GM18520 (cell line): ENCODE measurements at regions not wholly inside any gene's neighbourhood (a gene's known extent, or its start where the extent isn't known, plus 50 kb on each side); places are given as distances from the start of the nearest gene placed in this dataset.

Experiments used
- ATAC-seq: cut with Tn5 transposase; IDR thresholded peaks from one replicate; pipeline ENCODE4 v1.9.1; 2021; ENCODE audit not compliant: unreplicated experiment

DNA sequence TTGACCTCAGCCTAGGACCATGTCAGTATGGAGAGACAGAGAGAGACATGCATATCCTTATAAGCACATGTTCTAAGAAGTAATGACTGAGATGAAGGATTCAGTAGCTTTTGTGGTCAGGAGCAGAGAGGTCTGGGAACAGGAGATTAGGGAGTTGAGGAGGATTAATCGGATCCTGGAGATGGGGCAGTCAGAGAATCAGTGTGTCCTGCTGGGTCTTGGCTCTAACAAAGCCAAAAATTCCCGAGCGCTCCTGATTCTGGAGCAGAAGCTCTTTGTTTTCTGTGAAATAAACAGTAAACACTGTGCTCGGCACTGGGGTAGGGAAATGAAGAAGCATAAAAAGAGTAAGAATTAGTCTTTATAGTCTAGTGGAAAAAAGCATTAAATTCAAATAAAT, 520.0 kb upstream of the CLINT1 start:
- ATAC-seq, result no peak

DNA sequence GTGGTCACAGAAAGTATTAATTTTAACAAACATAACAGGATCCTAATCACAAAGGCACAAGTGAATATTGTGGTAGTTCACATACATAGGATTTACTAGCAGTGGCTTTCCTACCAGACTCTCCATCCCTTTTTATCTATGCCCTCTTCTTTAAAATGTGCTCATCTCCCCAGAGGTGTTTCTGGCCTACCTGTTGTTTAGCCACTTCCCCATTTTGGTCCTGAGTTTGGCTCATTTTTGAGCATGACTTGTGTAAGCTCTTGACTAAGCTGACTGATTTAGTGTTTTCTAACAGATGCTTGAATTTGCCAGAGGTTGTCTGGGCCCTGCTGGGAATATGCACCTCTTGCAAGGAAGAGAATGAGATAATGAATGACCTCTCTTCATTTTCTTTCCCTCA, 517.7 kb upstream of the CLINT1 start:
- no peak for ATAC-seq

- no peak for ATAC-seq
These were observed 516.6 kb upstream of the CLINT1 start for GRCh38 chr5:158375531-158375930.

- ATAC-seq, result no peak
These were observed 514.9 kb upstream of the CLINT1 start for GRCh38 chr5:158373608-158374395.

DNA sequence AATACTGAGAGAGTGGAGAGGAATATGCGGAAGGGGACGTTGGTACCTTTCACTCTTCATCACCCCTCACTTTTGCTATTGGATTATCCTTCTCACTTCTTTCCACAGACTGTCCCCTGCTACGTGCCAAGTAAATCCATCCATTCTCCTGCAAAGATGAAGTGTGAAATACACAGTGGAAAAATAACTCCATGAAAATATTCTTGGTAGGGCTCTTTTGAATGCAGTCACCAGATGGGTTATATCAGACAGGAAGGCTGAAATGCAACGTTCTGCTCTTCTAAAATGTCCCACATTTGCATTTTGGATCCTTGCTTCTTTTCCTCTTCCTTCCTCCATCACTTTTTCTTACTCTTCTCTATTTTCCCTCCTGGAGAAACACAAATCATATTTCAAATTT, 510.3 kb upstream of the CLINT1 start:
- ATAC-seq, result no peak

GRCh38 chr5:158368686-158369085, 509.7 kb upstream of the CLINT1 start:
- ATAC-seq, result no peak

GRCh38 chr5:158364367-158364766, 505.4 kb upstream of the CLINT1 start:
- ATAC-seq, result no peak

DNA sequence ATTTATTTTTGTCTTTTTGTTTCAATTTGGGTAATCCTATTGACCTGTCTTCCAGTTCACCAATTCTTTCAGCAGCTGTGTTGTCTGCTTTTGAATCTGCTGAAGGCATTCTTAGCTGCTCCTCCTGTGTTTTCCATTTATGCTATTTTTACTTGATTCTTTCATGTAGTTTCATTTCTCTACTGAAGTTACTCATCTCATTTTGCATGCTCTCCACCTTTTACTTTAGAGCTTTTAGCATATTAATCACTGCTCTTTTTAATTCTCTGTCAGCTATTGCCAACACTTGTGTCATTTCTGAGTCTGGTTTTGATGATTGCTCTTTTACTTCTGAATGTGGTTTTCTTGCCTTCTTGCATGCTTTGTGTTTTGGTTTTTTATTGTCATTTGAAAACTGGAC, 496.0 kb upstream of the CLINT1 start:
- ATAC-seq, result peak; percentile 48

DNA sequence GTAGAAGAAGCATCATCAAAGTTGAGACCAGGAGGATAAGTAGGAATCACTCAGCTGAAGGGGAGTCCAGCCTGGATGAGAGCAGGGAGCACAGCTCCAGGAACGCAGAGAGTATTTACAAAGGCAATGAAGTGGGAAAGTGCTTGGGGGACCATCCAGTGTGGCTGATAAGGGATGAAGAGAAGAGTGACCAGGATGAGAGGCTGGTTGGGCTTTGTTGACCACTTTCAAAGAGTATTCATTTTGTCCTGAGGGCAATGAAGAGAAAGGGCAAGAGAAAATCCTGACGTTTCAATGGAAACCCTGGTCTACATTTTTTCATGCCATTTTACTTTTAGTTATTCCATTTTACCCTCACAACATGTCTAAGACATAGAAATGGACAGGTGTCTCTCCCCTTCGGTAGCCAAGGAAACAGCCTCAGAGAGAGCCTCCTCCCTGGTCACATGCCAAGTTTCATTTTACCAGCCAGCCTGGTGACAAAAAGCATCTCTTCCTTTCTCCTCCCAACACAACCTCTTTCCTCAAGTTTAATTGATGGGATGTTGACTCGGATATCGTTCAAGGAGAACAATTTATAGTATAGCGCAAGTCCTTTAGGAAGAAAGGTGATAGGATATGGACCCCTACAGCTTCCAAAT, 492.7 kb upstream of the CLINT1 start:
- no peak for ATAC-seq

DNA sequence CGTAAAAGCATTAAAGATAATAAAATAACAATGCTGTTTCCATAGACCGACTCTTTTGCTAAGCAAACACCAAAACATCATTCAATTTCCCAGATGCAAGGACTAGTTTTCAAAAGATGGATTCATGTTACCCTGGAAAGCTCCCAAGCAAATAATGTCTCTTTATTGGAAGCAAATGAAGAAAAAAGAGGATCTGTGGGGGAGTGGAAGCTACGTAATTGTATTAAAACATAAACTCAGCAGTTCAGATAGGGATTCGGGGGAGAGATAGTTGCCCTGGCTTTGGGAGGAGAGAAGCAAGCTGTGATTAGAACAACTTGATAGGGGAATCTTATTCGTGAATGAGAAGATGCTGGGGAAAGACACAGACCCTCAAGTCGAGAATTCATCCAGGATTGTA, 491.0 kb upstream of the CLINT1 start:
- ATAC-seq, result no peak

GRCh38 chr5:158344376-158344775, 485.4 kb upstream of the CLINT1 start:
- ATAC-seq, result no peak

DNA sequence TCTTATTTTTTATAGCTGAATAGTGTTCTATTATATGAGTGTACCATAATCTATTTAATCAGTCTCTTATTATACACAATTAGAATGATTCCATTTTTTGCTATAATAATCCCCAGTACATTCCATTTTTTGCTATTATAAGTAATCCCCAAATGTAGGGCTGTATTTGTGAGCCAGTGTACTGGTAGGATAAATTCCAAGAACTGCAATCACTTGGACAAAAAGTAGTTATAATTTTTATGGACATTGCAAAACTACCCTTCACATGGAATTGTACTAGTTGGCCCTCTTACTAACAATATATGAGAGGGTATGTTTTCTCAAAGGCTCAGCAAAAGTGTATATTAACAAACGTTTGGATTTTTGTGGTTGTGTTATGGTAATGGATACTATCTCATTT, 481.7 kb upstream of the CLINT1 start:
- ATAC-seq, result no peak

DNA sequence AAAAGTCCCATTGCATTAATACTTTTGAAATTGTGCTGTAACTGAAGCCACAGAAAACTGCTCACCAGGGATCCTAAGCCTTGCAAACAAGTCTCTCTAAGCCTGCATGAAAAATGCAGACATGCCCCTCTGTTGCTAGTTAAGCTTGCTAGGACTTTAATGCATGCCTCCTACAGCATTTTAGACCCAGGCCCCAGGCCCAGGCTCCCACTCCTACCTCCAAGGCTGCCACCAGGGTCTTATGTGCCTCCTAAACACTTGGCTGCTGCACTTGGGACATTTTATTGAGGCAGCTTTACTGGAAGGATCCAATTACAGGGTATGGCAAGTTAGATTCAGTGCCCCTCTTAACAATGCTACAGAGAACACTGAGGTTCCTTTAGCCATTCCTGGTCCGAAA, 467.3 kb upstream of the CLINT1 start:
- ATAC-seq, result no peak

DNA sequence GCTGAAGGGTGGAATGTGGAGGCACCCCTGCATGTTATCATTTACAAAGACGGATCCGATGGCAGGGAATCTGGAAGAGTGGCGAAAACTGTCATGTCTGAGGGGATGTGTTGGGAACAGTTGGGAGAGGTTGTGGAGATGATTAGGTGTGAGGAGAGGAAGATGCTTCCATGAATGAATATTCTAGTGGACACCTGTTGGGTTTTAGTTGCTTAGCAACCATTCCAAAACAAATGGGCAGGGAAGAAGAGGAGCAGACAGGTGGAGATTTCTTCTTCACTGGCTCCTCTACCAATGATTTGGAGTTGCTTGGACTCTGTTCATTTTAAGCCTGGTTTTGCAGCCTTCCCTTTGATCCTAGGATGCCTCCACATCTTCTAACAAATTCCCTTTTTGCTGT, 465.3 kb upstream of the CLINT1 start:
- ATAC-seq, result no peak

- no peak for ATAC-seq
These were observed 463.7 kb upstream of the CLINT1 start for GRCh38 chr5:158322620-158323019.

DNA sequence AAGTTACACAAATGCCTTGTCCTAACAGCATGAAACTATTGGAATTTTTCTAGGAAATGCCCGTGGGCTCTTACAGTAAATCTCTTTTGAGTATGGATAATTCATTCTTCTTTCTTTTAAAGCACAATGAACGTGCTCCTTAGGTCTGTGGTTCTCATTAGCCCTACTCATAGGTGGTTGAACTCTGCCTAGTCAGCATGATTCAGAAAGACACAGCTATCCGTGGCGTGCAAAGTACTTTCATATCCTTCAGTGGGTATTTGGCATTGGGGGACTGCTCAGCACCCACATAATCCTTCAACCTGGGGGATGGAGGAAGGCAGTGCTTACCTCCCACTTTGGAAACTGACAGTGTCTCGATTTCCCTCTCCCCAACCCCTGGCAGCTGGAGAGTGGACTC, 462.0 kb upstream of the CLINT1 start:
- ATAC-seq, result no peak

DNA sequence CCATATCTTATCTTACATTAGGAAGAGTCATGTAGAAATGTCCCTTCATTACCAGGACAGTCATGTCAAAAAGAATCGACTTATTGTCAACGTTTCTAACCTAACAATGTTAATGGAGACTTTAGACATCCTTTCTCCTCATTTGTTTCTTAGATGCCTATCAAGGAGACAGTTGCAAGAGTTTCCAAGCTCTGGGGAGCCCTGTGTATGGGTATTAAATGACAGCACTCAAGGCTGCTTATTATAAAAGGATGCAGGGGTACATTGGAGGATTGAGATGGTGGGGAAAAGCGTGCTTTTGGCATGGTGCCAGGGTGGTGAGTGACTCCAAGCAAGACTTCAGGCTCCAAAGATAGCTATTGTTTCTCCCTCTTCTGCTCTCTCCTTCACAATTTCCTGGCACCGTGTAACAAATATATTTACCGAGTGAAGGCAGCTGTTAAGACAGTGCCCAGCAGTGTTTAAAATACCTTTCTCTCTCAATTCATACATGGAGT, 461.3 kb upstream of the CLINT1 start:
- no peak for ATAC-seq

DNA sequence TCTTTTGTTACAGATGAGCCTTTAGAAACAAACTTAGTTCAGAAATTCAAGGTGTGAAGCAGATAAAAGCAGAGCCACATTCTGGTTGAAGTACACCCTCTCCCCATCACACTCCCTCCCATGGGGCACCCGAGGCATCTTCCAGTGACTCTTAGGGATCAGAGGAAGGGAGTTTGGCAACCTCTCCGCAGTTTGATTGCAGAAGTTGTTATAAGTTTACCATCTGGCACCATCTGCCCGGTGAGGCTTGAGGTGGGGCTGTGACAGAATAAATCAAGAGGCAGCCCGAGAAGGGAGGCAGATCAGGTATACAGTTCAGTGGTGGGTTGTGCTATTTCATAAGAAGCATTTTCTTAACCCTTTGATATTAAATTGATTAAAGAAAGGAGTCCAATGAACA, 458.6 kb upstream of the CLINT1 start:
- ATAC-seq, result no peak

- ATAC-seq, result no peak
These were observed 455.0 kb upstream of the CLINT1 start for GRCh38 chr5:158313733-158314464.

GRCh38 chr5:158313027-158313732, 454.2 kb upstream of the CLINT1 start:
- ATAC-seq, result no peak

DNA sequence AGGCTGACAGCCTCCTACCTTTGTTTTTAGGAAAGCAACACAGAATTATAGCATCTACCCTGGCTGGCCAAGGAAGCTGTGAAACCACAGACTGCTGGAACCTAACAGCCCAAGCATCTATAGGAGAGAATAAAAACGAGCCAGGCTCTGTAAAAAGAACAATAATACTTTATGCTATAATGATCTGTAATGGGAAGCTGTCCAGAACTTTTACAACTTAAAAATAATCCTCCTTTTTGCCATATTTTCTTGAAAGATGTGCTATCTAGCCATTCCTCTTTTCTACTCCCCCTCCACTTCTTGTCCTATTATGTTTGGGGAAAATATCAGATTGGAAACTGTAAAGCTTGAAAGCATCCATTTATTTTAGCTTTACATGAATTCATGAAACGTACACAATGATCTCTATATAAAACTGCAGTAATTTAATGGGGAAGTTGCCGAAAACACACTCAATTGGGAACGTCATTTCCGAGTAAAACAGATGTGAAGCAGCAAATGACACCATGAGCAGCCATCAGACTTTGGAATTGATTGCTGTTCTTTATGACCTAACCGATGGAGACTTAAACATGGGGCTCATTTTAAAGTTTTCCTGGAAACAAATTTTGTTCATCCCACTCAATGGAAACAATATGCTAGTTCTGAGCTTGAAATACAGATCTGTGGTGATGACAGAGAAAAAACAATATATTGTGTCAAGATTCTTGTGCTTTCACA, 450.3 kb upstream of the CLINT1 start:
- no peak for ATAC-seq
